Caco-2 (cell line): ENCODE measurements at regions not wholly inside any gene's neighbourhood (a gene's known extent, or its start where the extent isn't known, plus 50 kb on each side); places are given as distances from the start of the nearest gene placed in this dataset.
A peak's percentile ranks its signal among the peaks of the same experiment; 100 is the strongest.

Experiments
- BruUV-seq: library from RNA; stranded (reverse); fragments of 400-500 nt; replicated peaks from 2 replicates; lab custom pipeline; 2021; lab: Mats Ljungman, UMichigan
- CTCF ChIA-PET: fragments of 300-600 bp; sonication (Branson Sonifier 250); formaldehyde crosslinking; loops from one replicate; lab custom pipeline; 2022; ENCODE audit warnings: antibody characterized with exemption; lab: Charles Lee
- POLR2A ChIA-PET: fragments of 300-600 bp; sonication (Branson Sonifier 250); formaldehyde crosslinking; loops from one replicate; lab custom pipeline; 2022; ENCODE audit warnings: antibody characterized with exemption; lab: Charles Lee
- DNase-seq, 2 experiments: peaks; one replicate each; pipeline versions ENCODE4 v3.0.0 to v3.0.0-alpha.2; 2020 to 2022
- H3K27me3 ChIP-seq: replicated peaks from 2 replicates; pipeline ENCODE4 v1.6.0; 2011; ENCODE audit warnings: low read length; ENCODE audit not compliant: control insufficient read depth, insufficient read depth
- H3K36me3 ChIP-seq: 2 replicates; pipeline ENCODE4 v1.5.1; 2011; ENCODE audit warnings: low read length; ENCODE audit not compliant: control insufficient read depth, insufficient read depth
- H3K4me1 ChIP-seq: fragments of 250-450 bp; sonication (Bioruptor Pico); 2 replicates; pipeline ENCODE4 v1.5.1; 2020; ENCODE audit warnings: mild to moderate bottlenecking
- H3K4me3 ChIP-seq: 2 replicates; pipeline ENCODE4 v1.5.1; 2011; ENCODE audit warnings: low read depth, mild to moderate bottlenecking, control low read depth, low read length
- H3K9me3 ChIP-seq: fragments of 250-450 bp; sonication (Bioruptor Pico); 2 replicates; pipeline ENCODE4 v1.5.1; 2020; ENCODE audit warnings: mild to moderate bottlenecking, moderate library complexity
- H3K27ac Mint-ChIP-seq: one replicate; pipeline ENCODE4 v1.8.0; 2022; ENCODE audit warnings: mixed read lengths; ENCODE audit not compliant: unreplicated experiment
- H3K27me3 Mint-ChIP-seq: one replicate; pipeline ENCODE4 v1.8.0; 2022; ENCODE audit warnings: mixed read lengths; ENCODE audit not compliant: insufficient read depth, unreplicated experiment
- H3K36me3 Mint-ChIP-seq: one replicate; pipeline ENCODE4 v1.8.0; 2022; ENCODE audit warnings: mild to moderate bottlenecking, mixed read lengths; ENCODE audit not compliant: insufficient read depth, unreplicated experiment
- H3K4me1 Mint-ChIP-seq: one replicate; pipeline ENCODE4 v1.8.0; 2022; ENCODE audit warnings: low read depth, mixed read lengths; ENCODE audit not compliant: unreplicated experiment
- H3K4me3 Mint-ChIP-seq: one replicate; pipeline ENCODE4 v1.8.0; 2022; ENCODE audit warnings: mild to moderate bottlenecking, moderate library complexity, mixed read lengths; ENCODE audit not compliant: unreplicated experiment
- H3K9me3 Mint-ChIP-seq: one replicate; pipeline ENCODE4 v1.8.0; 2022; ENCODE audit warnings: mixed read lengths; ENCODE audit not compliant: unreplicated experiment
- CTCF ChIP-seq, 2 experiments: fragments of 200-600 bp in 1 of 2; IDR thresholded peaks; 1 replicate in 1 of 2; 2 replicates in 1 of 2; pipeline versions ENCODE4 v1.5.1 to v1.8.0; 2011 to 2022; ENCODE audit warnings: antibody characterized with exemption in 1 of 2, control low read depth in 1 of 2, inconsistent platforms in 1 of 2, low read depth in 1 of 2, low read length in 1 of 2, mild to moderate bottlenecking in 1 of 2, moderate library complexity in 1 of 2; ENCODE audit not compliant: insufficient read depth in 1 of 2, severe bottlenecking in 1 of 2, unreplicated experiment in 1 of 2
- intact Hi-C: fragments of 100-400 bp; cut with micrococcal nuclease; formaldehyde crosslinking; loops from one replicate; pipeline ENCODE4 v1.10.0; 2022; ENCODE audit not compliant: unreplicated experiment

- TF ChIP-seq CTCF (IDR thresholded peaks at IDR 0.05; ENCODE audit: insufficient read depth in 1 of 2, low read depth in 1 of 2, low read length in 1 of 2, severe bottlenecking in 1 of 2, unreplicated experiment in 1 of 2): no peak
- Mint-ChIP-seq H3K36me3 (no peaks in the 10 kb centered on the region), H3K9me3 (peaks cover 10% of the 10 kb centered on the region), H3K4me3 (no peak overlapping the region), H3K27me3 (peaks cover 31% of the 10 kb centered on the region), H3K4me1 (no peaks in the 10 kb centered on the region), H3K27ac (no peak overlapping the region)
- H3K4me3 ChIP-seq: no peak overlapping the region
- intact Hi-C loops: no loop called here
- ChIA-PET POLR2A (no interaction called here), CTCF (no interaction called here)
- no peaks in the 10 kb centered on the region for H3K9me3 ChIP-seq
- no TSS peak for BruUV-seq
- no peak for DNase-seq
- H3K27me3 ChIP-seq: peaks cover 3% of the 10 kb centered on the region; the same call in 1 of the 2 replicates
- no peaks in the 10 kb centered on the region for H3K36me3 ChIP-seq
- peaks cover 3% of the 10 kb centered on the region; the same call in 1 of the 2 replicates for H3K4me1 ChIP-seq
Measured at GRCh38 chr11:121723246-121723741, 270.5 kb upstream of the SORL1-AS1 start.

GRCh38 chr11:121722431-121723245, 269.9 kb upstream of the SORL1-AS1 start:
- no peak overlapping the region for H3K27ac Mint-ChIP-seq
- intact Hi-C loops: no loop called here
- H3K27me3 Mint-ChIP-seq: peaks cover 29% of the 10 kb centered on the region
- no peak for TF ChIP-seq CTCF (IDR thresholded peaks at IDR 0.05; ENCODE audit: insufficient read depth in 1 of 2, low read depth in 1 of 2, low read length in 1 of 2, severe bottlenecking in 1 of 2, unreplicated experiment in 1 of 2)
- ChIA-PET POLR2A (no interaction called here), CTCF (no interaction called here)
- no peaks in the 10 kb centered on the region for H3K36me3 ChIP-seq
- peaks cover 10% of the 10 kb centered on the region for H3K9me3 Mint-ChIP-seq
- peak; percentile 35 to 54 for DNase-seq
- H3K4me1 ChIP-seq: peaks cover 3% of the 10 kb centered on the region; the same call in 1 of the 2 replicates
- no TSS peak for BruUV-seq
- no peaks in the 10 kb centered on the region for H3K4me1 Mint-ChIP-seq
- no peaks in the 10 kb centered on the region for H3K9me3 ChIP-seq
- H3K36me3 Mint-ChIP-seq: no peaks in the 10 kb centered on the region
- peak overlapping the region; percentile 30 for H3K4me3 ChIP-seq
- H3K4me3 Mint-ChIP-seq: peak overlapping the region; percentile 61
- peaks cover 3% of the 10 kb centered on the region; the same call in 1 of the 2 replicates for H3K27me3 ChIP-seq

GRCh38 chr11:121721961-121722360, 269.2 kb upstream of the SORL1-AS1 start:
- peaks cover 29% of the 10 kb centered on the region for H3K27me3 Mint-ChIP-seq
- no peaks in the 10 kb centered on the region for H3K9me3 ChIP-seq
- TF ChIP-seq CTCF (IDR thresholded peaks at IDR 0.05; ENCODE audit: insufficient read depth in 1 of 2, low read depth in 1 of 2, low read length in 1 of 2, severe bottlenecking in 1 of 2, unreplicated experiment in 1 of 2): no peak
- ChIA-PET CTCF (no interaction called here), POLR2A (no interaction called here)
- DNase-seq: no peak
- no peak overlapping the region for H3K27ac Mint-ChIP-seq
- H3K9me3 Mint-ChIP-seq: peaks cover 10% of the 10 kb centered on the region
- no peaks in the 10 kb centered on the region for H3K4me1 Mint-ChIP-seq
- peak overlapping the region; percentile 61 for H3K4me3 Mint-ChIP-seq
- no TSS peak for BruUV-seq
- intact Hi-C loops: no loop called here
- H3K4me1 ChIP-seq: peaks cover 3% of the 10 kb centered on the region; the same call in 1 of the 2 replicates
- no peaks in the 10 kb centered on the region for H3K36me3 ChIP-seq
- no peaks in the 10 kb centered on the region for H3K36me3 Mint-ChIP-seq
- peaks cover 1% of the 10 kb centered on the region; the same call in 1 of the 2 replicates for H3K27me3 ChIP-seq
- H3K4me3 ChIP-seq: no peak overlapping the region; the same call in 1 of the 2 replicates
